NCI-H2196 treated with DMSO at 0.1 percent for 48 hours (cell line): ENCODE measurements at regions not wholly inside any gene's neighbourhood (a gene's known extent, or its start where the extent isn't known, plus 50 kb on each side); places are given as distances from the start of the nearest gene placed in this dataset.

Experiments used
- DNase-seq: peaks from one replicate; lab custom pipeline; 2025; ENCODE audit not compliant: unreplicated experiment; lab: John Stamatoyannopoulos, UW

GRCh38 chr10:130901311-130902165 lies 410.0 kb downstream of the TCERG1L start:
- no peak for DNase-seq

GRCh38 chr10:130902471-130902870 lies 409.1 kb downstream of the TCERG1L start:
- no peak for DNase-seq

- DNase-seq, result no peak
Observed at GRCh38 chr10:130902929-130903328, 408.6 kb downstream of the TCERG1L start.

- no peak for DNase-seq
Observed at GRCh38 chr10:130904676-130905075, 406.8 kb downstream of the TCERG1L start.

- no peak for DNase-seq
Observed at GRCh38 chr10:130905386-130905785, 406.1 kb downstream of the TCERG1L start.

GRCh38 chr10:130905921-130906320 lies 405.6 kb downstream of the TCERG1L start:
- DNase-seq, result no peak

GRCh38 chr10:130910848-130911247 lies 400.7 kb downstream of the TCERG1L start:
- DNase-seq, result no peak

GRCh38 chr10:130913844-130914243 lies 397.7 kb downstream of the TCERG1L start:
- DNase-seq, result no peak

GRCh38 chr10:130914367-130914766 lies 397.2 kb downstream of the TCERG1L start:
- no peak for DNase-seq

- no peak for DNase-seq
Observed at GRCh38 chr10:130915065-130915464, 396.5 kb downstream of the TCERG1L start.

GRCh38 chr10:130921461-130921860 lies 390.1 kb downstream of the TCERG1L start:
- DNase-seq, result no peak

- DNase-seq, result no peak
Observed at GRCh38 chr10:130921911-130922440, 389.5 kb downstream of the TCERG1L start.

- no peak for DNase-seq
Observed at GRCh38 chr10:130923596-130923995, 387.9 kb downstream of the TCERG1L start.

- DNase-seq, result no peak
Observed at GRCh38 chr10:130924138-130924819, 387.2 kb downstream of the TCERG1L start.

- DNase-seq, result no peak
Observed at GRCh38 chr10:130926442-130926841, 385.1 kb downstream of the TCERG1L start.

GRCh38 chr10:130927157-130927556 lies 384.4 kb downstream of the TCERG1L start:
- DNase-seq, result no peak

GRCh38 chr10:130928306-130928705 lies 383.2 kb downstream of the TCERG1L start:
- no peak for DNase-seq

- no peak for DNase-seq
Observed at GRCh38 chr10:130929422-130930325, 381.8 kb downstream of the TCERG1L start.

- DNase-seq, result no peak
Observed at GRCh38 chr10:130930821-130931220, 380.7 kb downstream of the TCERG1L start.

GRCh38 chr10:130931256-130931655 lies 380.3 kb downstream of the TCERG1L start:
- DNase-seq, result no peak
